ENCODE measurements at regions not wholly inside any gene's neighbourhood (a gene's known extent, or its start where the extent isn't known, plus 50 kb on each side); places are given as distances from the start of the nearest gene placed in this dataset.

GRCh38 chr5:123882965-123883345 is 371.0 kb downstream of the CSNK1G3 start:
- no peak for DNase-seq

- DNase-seq: no peak
These were observed 370.5 kb downstream of the CSNK1G3 start for GRCh38 chr5:123882319-123882964.

- no peak for DNase-seq
These were observed 369.8 kb downstream of the CSNK1G3 start for GRCh38 chr5:123881759-123882244.

- DNase-seq: no peak
These were observed 368.9 kb downstream of the CSNK1G3 start for GRCh38 chr5:123880875-123881274.

- no peak for DNase-seq
These were observed 367.1 kb downstream of the CSNK1G3 start for GRCh38 chr5:123879071-123879470.

DNA sequence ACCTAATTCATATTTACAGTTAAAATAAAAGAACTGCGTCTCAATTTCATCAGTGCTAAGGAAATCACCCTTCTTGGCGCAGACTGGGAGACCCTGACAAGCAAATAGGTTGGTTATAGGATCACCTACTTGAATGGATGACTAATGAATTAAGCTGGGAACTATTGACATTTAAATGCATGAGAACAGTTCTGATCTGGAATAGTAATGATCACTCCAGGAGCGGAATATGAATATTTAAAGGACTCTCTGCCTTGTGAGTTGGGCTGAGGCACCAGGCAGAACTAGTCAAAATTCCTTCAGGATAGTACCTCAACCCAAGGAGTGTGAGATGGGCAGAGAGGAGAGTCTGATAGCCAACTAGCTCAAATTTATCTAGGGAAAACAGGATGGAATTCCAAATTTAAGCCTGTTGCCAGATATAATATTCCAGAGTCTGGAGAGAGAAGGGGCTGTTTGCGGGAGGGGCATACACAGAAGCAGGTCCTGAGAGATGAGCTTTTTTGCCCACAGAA is 364.4 kb downstream of the CSNK1G3 start:
- no peak for DNase-seq

GRCh38 chr5:123875561-123876275 is 363.7 kb downstream of the CSNK1G3 start:
- DNase-seq: no peak

DNA sequence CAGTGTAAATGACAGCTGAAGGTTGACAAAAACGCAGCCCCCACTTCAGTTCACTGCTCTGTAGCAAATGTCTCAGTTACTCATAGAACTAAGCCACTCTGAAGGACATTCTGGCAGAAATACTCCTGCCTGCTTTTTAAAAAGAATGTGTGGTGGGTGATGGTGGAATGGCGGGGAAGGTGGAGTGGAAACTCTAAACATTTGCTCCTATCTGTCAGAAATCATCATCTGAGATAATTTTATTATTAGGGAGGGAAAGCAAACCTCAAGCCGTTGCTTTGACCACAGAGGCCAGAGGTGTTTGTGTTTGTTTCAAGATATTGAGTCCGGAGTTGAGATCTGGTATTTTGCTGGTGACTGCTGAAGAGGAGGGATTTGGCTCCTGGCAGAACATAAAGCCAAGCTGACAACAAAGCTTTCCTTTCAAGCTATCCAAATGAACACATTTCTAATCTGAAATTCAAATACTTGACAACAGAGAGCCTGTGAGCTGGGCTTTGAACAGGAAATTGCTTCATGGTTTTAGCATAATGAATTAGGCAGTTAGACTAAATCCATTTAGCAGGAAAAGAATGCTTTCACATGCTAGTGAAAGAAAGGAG is 362.7 kb downstream of the CSNK1G3 start:
- no peak for DNase-seq

GRCh38 chr5:123873846-123874245 is 361.9 kb downstream of the CSNK1G3 start:
- no peak for DNase-seq

GRCh38 chr5:123871373-123871772 is 359.4 kb downstream of the CSNK1G3 start:
- no peak for DNase-seq

DNA sequence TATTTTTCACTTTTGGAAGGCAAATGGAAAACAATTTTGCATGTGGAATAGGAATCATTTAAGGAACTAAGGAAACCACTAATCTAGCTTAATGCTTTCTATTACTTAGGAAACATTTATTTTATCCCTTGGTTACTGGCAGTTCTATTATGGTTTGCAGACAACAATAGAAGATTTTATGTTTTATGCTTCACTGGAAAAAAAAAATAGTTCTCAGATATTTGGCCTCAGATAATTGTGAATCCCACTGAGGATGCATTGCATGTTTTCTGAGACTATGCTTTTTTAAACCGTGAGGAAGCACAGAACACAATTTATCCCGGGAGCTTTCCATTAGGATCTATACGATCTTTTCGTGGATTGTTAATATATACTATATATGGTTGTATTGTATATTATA is 356.9 kb downstream of the CSNK1G3 start:
- no peak for DNase-seq

DNA sequence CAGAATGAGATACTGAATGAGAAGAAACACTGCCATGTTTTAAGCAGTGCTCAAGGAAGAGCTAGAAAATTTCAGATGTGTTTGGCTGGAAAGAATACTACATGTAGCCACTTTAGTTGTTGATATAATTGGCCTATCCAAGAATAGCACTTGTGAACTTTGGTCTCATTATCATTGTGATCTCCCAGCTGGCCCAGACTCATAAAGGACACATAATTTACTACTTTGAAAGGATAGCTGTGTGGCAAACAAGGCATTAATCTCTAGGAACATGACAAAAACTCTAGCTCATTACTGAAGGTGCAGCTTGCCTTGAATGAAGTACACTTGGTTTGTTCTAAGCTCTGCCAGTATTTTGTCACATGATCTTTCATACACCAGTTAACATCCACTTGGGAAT is 356.3 kb downstream of the CSNK1G3 start:
- DNase-seq: no peak

DNA sequence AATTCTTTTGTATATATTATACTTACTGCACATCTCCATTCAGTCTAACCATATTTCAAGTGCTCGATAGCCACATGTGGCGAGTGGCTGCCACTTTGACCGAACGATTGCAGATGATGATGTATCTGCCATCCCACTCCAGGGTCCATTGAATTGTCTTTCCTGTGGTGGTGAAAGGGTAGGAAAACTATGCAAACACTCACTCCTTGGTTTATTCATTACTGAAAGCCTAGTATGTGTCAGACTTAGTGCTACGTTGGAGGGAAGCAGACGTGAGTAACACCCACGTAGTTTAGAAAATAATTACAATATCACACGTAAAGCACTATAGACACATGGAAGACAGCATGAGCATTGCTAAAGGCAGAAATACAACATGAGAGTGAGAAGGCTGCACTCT is 353.7 kb downstream of the CSNK1G3 start:
- no peak for DNase-seq

DNA sequence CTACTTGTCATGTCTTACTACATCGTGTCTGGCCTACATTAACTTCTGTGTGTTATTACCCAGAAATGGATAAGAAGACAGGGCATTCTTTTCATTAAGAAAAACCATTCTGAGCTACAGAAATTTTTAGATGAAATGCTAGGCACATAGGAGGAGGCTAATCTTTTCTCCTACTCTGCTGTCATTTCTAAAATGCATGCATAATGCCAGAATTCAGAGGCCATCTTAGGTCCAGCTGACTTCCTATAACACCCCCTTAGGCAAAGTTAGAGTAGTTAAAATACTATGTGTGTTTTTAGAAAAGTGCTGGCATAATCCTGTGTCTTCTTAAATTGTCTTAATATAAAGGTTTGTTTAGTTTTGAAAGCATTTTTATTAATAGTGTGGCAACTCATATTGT is 352.6 kb downstream of the CSNK1G3 start:
- DNase-seq: no peak

GRCh38 chr5:123858938-123859337 is 347.0 kb downstream of the CSNK1G3 start:
- DNase-seq: no peak

- DNase-seq: no peak
These were observed 344.8 kb downstream of the CSNK1G3 start for GRCh38 chr5:123856766-123857165.

DNA sequence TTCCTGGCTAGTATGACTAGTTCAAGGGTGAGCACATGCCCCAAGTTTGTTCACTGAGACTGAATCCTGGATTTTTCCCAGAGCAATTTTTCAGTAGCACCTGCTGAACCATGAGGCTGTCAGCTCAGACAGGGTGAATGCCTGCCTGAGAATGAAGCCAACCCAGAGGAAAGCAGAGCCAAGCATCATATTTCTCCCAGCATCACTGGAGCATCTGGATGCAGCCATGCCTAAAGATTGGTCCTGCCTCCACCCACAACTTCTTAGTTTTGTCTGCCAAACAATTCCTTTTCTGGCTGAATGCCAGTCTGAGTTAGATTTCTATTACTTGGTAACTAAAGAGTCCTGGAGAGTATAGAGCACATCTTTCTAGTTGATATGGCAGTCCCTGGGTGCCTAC is 343.6 kb downstream of the CSNK1G3 start:
- DNase-seq: no peak

- DNase-seq: no peak
These were observed 333.6 kb downstream of the CSNK1G3 start for GRCh38 chr5:123845356-123846100.

DNA sequence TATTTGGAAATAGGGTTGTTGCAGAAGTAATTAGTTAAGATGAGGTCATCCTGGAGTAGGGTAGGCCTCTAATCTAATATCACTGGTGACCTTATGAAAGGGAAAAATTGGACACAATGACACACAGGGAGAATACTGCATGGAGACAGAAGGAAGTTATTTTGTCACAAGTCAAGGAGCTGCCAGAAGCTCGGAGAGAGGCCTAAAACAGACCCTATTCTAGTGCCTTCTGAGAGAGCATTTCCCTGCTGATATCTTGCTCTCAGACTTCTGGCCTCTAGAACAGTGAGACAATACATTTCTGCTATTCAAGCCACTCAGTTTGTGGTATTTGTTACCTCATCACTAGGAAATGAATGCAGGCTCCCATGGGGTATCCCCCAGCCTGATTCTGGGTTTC is 332.9 kb downstream of the CSNK1G3 start:
- DNase-seq: no peak

GRCh38 chr5:123835421-123835820 is 323.4 kb downstream of the CSNK1G3 start:
- DNase-seq: no peak

DNA sequence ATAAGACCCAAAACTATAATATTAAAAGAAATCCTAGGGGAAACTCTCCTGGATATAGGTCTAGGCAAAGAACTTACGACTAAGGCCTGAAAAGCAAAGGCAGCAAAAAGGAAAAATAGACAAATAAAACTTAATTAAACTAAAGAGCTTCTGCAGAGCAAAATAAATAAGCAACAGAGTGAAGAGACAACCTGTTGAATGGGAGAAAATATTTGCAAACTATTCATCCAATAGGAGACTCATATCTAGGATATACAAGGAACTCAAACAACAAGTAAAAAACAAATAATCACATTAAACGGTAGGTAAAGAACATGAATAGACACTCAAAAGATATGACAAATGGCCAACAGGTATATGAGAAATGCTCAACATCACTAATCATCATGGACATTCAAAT is 318.6 kb downstream of the CSNK1G3 start:
- DNase-seq: no peak

DNA sequence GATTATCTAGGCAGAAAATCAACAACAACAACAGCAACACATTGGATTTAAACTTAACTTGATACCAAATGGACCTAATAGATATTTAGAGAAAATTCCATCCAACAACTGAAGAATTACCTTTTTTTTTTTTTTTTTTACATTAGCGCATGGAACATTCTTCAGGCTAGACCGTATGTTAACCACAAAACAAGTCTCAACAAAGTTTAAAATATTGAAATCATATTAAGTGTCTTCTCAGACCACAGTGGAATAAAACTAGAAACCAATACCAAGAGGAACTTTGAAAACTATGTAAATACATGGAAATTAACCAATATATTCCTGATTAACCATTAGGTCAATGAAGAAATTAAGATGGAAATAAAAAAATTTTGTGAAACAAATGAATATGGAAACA is 315.8 kb downstream of the CSNK1G3 start:
- no peak for DNase-seq

- no peak for DNase-seq
These were observed 307.9 kb downstream of the CSNK1G3 start for GRCh38 chr5:123819833-123820232.

Data from cortex of kidney (tissue), 1 donor.